BLaER1 treated with 17β-estradiol and CSF1 and Interleukin-3, amounts not matched to agents 10 nM and 100 nM (cell line): ENCODE measurements at regions not wholly inside any gene's neighbourhood (a gene's known extent, or its start where the extent isn't known, plus 50 kb on each side); places are given as distances from the start of the nearest gene placed in this dataset.
A peak's percentile ranks its signal among the peaks of the same experiment; 100 is the strongest.
"Not testable (repeated sequence)": the region's sequence is repeated elsewhere in the genome, so short reads cannot be mapped to it uniquely, and the experiment has no call there.

ENCODE experiments used
- H3K27ac ChIP-seq, 11 experiments: shearing (Covaris generic); formaldehyde crosslinking; 2 replicates each; pipeline ENCODE4 v1.8.1; 2022
- H3K27me3 ChIP-seq, 11 experiments: shearing (Covaris generic); formaldehyde crosslinking; 2 replicates each; pipeline ENCODE4 v1.8.1; 2022
- H3K36me3 ChIP-seq, 11 experiments: shearing (Covaris generic); formaldehyde crosslinking; 2 replicates each; pipeline ENCODE4 v1.8.1; 2022
- H3K4me1 ChIP-seq, 10 experiments: shearing (Covaris generic); formaldehyde crosslinking; 2 replicates each; pipeline ENCODE4 v1.8.1; 2022
- H3K4me2 ChIP-seq, 11 experiments: shearing (Covaris generic); formaldehyde crosslinking; 2 replicates each; pipeline ENCODE4 v1.8.1; 2022
- H3K4me3 ChIP-seq, 10 experiments: shearing (Covaris generic); formaldehyde crosslinking; 2 replicates each; pipeline ENCODE4 v1.8.1; 2022
- H3K9ac ChIP-seq, 11 experiments: shearing (Covaris generic); formaldehyde crosslinking; 2 replicates each; pipeline ENCODE4 v1.8.1; 2022
- H3K9me3 ChIP-seq, 11 experiments: shearing (Covaris generic); formaldehyde crosslinking; replicated peaks in 1 of 11; 2 replicates each; pipeline ENCODE4 v1.8.1; 2022
- H4K20me1 ChIP-seq, 11 experiments: shearing (Covaris generic); formaldehyde crosslinking; 2 replicates each; pipeline ENCODE4 v1.8.1; 2022
- Cebpa-rat ChIP-seq, 11 experiments: shearing (Covaris generic); IDR thresholded peaks; 2 replicates each; pipeline ENCODE4 v1.8.1; 2022

DNA sequence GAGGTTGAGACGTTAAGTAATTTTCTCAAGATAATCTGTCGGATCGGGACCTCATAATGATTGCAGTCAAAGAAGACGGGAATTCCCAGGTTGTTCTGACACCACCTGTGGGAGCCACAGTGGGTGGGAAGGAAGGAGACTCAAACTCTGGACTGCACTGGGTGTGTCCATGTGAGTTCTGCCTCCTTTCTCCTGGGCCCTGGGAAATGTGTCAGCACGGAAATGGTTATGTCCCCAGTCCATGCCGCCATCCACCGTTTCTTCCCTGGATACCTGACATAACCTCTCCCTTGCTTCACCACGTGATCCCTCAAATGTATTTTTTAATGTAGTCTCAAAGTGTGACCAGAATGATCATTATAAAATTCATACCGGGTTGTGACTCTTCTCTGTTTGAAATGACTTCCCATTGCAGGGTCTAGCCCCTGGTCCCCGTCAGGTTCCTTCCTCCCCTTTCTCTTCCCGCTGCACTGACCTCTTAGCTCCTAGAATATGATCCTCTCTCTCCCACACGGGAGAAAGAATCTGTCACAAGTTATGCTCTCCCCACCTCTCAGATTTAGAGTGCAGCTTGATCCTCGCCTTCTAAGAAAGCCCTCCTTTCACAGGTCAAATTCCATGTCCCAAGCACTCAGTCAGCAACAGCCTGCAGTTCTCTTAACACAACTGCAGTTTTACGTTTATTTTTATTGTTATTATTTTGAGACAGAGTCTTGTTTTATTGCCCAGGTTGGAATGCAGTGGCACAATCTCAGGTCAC, 820.0 kb upstream of the EEF2KMT start:
- Histone ChIP-seq H3K36me3 (no peaks in the 10 kb centered on the region), H4K20me1 (no peaks in the 10 kb centered on the region), H3K9ac (no peak overlapping the region), H3K4me2 (no peak overlapping the region), H3K4me3 (no peak overlapping the region), H3K27ac (no peak overlapping the region), H3K9me3 (no peaks in the 10 kb centered on the region), H3K27me3 (no peaks in the 10 kb centered on the region), H3K4me1 (peaks cover 0 to 11% (median 5%) of the 10 kb centered on the region in 10 experiments; a peak in 14 of 20 replicates)
- TF ChIP-seq Cebpa-rat (IDR thresholded peaks at IDR 0.05), result no peak

DNA sequence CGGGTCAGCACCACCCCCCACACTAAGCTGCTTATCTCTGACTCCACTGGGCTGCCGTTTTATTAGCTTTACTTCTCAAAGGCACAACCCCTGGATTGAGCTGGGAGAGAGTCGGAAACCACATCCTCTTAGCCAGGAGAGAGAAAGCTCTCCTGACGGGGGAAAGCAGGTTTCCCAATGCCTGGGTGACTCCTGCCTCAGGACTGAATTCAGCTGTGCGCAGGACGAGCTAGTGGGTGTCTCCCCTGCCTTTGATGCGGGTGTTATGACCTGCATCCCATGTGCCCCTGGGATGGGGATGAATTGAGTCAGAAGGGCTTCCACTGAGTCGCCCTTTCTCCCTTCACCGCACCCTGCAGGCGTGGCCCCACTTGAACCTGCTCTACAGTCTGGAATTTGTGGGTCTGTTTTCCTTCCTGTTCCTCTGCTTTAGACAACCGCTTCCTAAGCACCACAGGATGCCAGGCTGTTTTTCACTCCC, 819.2 kb upstream of the EEF2KMT start:
- Histone ChIP-seq H3K27ac (no peak overlapping the region), H3K9ac (no peak overlapping the region), H3K4me3 (no peak overlapping the region), H4K20me1 (no peaks in the 10 kb centered on the region), H3K36me3 (no peaks in the 10 kb centered on the region), H3K9me3 (no peaks in the 10 kb centered on the region), H3K4me2 (peak overlapping the region in 4 of 11 experiments; percentile 7 to 36 (median 32); a peak in 4 of 22 replicates), H3K4me1 (peaks cover 0 to 7% (median 2%) of the 10 kb centered on the region in 10 experiments; a peak in 6 of 20 replicates), H3K27me3 (no peaks in the 10 kb centered on the region)
- TF ChIP-seq Cebpa-rat (IDR thresholded peaks at IDR 0.05), result no peak

DNA sequence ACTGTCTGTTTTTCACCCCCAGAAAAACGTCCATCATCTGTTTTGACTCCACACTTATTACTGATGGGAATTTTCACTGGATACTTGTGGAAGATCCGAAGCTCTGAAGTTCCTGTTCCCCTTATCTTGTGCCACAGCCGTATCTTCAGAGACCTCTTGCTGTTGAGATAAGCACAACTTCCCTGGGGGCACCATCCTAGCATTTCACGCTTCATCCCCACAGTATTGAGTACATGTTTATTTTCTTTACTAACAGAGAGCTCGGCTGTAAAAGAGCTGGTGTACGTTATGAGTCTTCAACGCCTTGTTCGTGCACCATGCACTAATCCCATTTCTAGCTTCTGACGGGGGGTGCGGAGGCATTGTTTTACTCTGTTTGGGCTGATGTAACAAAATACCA, 813.6 kb upstream of the EEF2KMT start:
- no peaks in the 10 kb centered on the region for H4K20me1 ChIP-seq
- no peak overlapping the region for H3K4me3 ChIP-seq
- H3K9ac ChIP-seq, result no peak overlapping the region
- no peak overlapping the region for H3K4me2 ChIP-seq
- TF ChIP-seq Cebpa-rat (IDR thresholded peaks at IDR 0.05), result no peak
- no peaks in the 10 kb centered on the region for H3K9me3 ChIP-seq
- H3K27me3 ChIP-seq, result no peaks in the 10 kb centered on the region
- H3K27ac ChIP-seq, result no peak overlapping the region
- H3K4me1 ChIP-seq, result no peaks in the 10 kb centered on the region
- no peaks in the 10 kb centered on the region for H3K36me3 ChIP-seq

DNA sequence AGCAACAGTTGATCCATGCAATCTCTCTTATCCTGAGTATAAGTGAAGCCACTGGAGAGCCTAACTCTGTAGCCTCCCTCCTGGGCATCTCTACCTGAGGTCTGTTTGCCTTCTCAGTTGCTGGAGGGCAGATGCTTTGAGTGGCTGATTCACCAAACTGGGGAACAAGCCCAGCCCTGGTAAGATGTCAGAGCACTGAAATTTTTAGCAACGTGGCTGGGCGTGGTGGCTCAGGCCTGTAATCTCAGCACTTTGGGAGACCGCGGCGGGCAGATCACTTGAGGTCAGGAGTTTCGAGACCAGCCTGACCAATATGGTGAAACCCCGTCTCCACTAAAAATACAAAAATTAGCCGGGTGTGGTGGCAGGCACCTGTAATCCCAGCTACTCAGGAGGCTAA, 812.0 kb upstream of the EEF2KMT start:
- H3K4me3 ChIP-seq, H3K36me3 ChIP-seq, H3K9me3 ChIP-seq, H3K9ac ChIP-seq, H3K27me3 ChIP-seq, H3K4me1 ChIP-seq, H3K4me2 ChIP-seq, H3K27ac ChIP-seq, H4K20me1 ChIP-seq: not testable (repeated sequence)

DNA sequence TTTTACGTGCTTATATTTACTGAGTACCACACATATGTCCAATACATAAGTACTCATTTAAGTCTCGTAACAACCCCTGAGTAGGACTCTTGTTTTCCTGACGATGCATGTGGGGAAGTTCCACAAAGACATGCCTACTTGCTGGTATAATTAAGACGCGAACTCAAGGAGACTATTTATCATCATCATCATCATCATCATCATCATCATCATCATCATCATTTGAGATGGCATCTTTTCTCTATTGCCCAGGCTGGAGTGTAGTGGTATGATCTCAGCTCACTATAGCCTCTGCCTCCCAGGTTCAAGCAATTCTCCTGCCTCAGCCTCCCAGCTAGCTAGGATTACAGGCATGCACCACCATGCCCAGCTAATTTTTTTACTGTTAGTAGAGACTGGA, 809.9 kb upstream of the EEF2KMT start:
- no peaks in the 10 kb centered on the region for H3K27me3 ChIP-seq
- H3K4me1 ChIP-seq, result no peaks in the 10 kb centered on the region
- TF ChIP-seq Cebpa-rat (IDR thresholded peaks at IDR 0.05), result no peak

DNA sequence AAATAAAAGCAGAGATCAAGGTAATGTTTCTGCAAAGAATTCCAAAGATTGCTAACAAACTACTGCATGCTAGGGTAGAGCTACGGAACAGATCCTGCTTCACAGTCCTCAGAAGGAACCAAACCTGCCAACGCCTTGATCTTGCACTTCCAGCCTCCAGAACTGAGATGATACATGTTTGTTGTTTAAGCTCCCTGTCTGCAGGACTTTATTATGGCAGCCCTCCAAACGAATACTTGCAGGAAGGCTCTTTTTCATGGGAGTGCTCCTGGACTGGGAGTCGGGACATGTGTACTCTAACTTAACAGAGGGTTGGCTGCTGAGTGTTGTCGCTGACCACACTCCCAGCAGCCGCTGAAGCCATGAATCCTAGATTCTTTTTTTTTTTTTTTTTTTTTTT, 808.8 kb upstream of the EEF2KMT start:
- no peak overlapping the region for H3K9ac ChIP-seq
- no peak overlapping the region for H3K4me3 ChIP-seq
- no peak for TF ChIP-seq Cebpa-rat (IDR thresholded peaks at IDR 0.05)
- H3K9me3 ChIP-seq, result no peaks in the 10 kb centered on the region
- H3K4me1 ChIP-seq, result no peaks in the 10 kb centered on the region
- no peaks in the 10 kb centered on the region; a peak in 2 of 22 replicates for H4K20me1 ChIP-seq
- H3K27ac ChIP-seq, result no peak overlapping the region
- H3K27me3 ChIP-seq, result no peaks in the 10 kb centered on the region
- H3K4me2 ChIP-seq, result no peak overlapping the region
- no peaks in the 10 kb centered on the region for H3K36me3 ChIP-seq

More for the DNA sequence above, 809.9 kb upstream of the EEF2KMT start:
- no peaks in the 10 kb centered on the region for H3K9me3 ChIP-seq
- no peak overlapping the region for H3K9ac ChIP-seq
- no peak overlapping the region for H3K27ac ChIP-seq
- no peak overlapping the region for H3K4me3 ChIP-seq
- no peaks in the 10 kb centered on the region; a peak in 2 of 22 replicates for H4K20me1 ChIP-seq
- H3K36me3 ChIP-seq, result no peaks in the 10 kb centered on the region
- no peak overlapping the region for H3K4me2 ChIP-seq

DNA sequence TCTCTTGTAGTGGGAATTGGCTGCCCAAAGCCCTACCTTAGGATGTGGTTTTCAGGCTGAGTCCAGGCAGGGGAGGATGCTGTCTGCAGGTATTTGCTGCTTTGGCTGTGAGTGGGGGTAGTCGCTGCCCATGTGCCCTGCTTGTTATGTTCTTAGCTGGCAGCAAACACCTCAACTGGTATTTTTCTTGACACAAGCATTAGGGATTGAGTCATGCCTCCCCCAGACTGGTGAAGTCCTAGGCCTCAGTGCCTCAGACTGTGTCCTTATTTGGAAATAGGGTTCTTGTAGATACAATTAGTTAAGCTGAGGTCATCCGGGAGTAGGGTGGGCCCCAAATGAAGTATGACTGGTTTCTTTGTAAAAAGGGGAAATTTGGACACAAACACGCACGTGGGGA, 808.3 kb upstream of the EEF2KMT start:
- H4K20me1 ChIP-seq, result no peaks in the 10 kb centered on the region; a peak in 2 of 22 replicates
- H3K36me3 ChIP-seq, result no peaks in the 10 kb centered on the region
- H3K9ac ChIP-seq, result no peak overlapping the region
- no peak for TF ChIP-seq Cebpa-rat (IDR thresholded peaks at IDR 0.05)
- H3K27ac ChIP-seq, result no peak overlapping the region
- H3K4me1 ChIP-seq, result no peaks in the 10 kb centered on the region
- no peak overlapping the region for H3K4me3 ChIP-seq
- no peak overlapping the region for H3K4me2 ChIP-seq
- H3K9me3 ChIP-seq, result no peaks in the 10 kb centered on the region
- H3K27me3 ChIP-seq, result no peaks in the 10 kb centered on the region

DNA sequence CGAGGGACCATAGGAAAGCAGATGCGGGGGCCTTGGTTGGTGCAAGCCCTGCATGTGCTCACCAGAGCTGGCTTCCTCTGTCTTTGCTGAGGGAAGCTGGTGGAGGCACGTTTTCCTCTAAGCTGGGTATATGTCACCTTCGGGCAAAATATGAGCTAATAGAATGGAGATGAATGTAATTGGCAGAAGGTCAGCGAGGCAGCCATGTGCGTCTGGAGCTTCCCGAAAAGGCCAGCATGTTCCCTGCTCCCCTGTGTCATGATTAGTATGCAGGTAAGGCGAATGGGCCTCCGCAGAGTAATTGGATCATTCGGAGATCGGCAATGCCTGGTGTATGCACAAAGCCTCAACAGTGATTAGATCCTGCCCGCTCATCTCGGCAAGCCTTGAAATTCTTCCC, 806.2 kb upstream of the EEF2KMT start:
- no peak overlapping the region for H3K27ac ChIP-seq
- no peak overlapping the region for H3K4me2 ChIP-seq
- no peaks in the 10 kb centered on the region; a peak in 2 of 22 replicates for H4K20me1 ChIP-seq
- no peaks in the 10 kb centered on the region for H3K36me3 ChIP-seq
- no peaks in the 10 kb centered on the region for H3K9me3 ChIP-seq
- no peaks in the 10 kb centered on the region for H3K4me1 ChIP-seq
- no peak for TF ChIP-seq Cebpa-rat (IDR thresholded peaks at IDR 0.05)
- H3K4me3 ChIP-seq, result no peak overlapping the region
- no peaks in the 10 kb centered on the region for H3K27me3 ChIP-seq
- no peak overlapping the region for H3K9ac ChIP-seq

DNA sequence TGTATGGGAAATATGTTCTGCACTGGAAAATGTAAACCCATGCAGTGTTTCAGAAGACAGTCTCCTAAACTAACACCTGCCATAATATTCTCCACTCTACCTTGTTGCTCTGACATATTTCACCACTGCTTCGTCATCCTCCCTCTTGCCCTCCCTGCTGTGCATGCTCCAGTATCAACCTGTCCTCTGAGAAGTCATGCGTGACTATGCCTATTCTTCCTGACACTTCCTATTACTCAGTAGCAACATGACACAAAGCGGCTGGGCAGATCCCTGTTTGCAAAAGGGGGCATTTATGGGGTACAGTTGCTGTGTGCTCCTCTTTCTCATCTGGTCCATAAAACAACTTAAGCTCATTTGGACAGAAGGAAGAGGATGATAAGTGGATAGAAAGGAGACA, 805.6 kb upstream of the EEF2KMT start:
- TF ChIP-seq Cebpa-rat (IDR thresholded peaks at IDR 0.05), result no peak
- no peak overlapping the region for H3K27ac ChIP-seq
- no peaks in the 10 kb centered on the region for H3K27me3 ChIP-seq
- H3K4me3 ChIP-seq, result no peak overlapping the region
- H3K9ac ChIP-seq, result no peak overlapping the region
- H3K4me1 ChIP-seq, result no peaks in the 10 kb centered on the region
- H3K4me2 ChIP-seq, result no peak overlapping the region
- no peaks in the 10 kb centered on the region; a peak in 2 of 22 replicates for H4K20me1 ChIP-seq
- no peaks in the 10 kb centered on the region for H3K36me3 ChIP-seq
- no peaks in the 10 kb centered on the region for H3K9me3 ChIP-seq

DNA sequence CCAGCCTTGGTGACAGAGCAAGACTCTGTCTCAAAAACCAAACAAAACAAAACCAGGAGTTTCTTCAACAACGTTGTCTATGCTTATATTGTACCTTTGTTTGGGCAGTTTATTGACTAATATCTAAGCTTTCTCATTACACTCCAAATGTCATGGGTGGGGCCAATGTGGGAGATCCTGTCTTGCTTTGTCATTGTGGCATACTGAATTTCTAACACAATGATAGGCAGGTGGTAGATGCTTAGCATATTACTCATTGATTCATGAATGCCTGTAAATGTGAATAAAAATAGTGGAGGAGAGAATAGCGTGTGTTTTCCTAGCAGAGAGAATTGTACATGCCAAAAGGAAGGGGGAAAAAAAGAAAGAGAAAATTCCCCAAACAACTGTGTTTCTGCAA, 802.5 kb upstream of the EEF2KMT start:
- Histone ChIP-seq H3K4me3 (no peak overlapping the region), H3K9ac (no peak overlapping the region), H4K20me1 (no peaks in the 10 kb centered on the region; a peak in 2 of 22 replicates), H3K9me3 (no peaks in the 10 kb centered on the region), H3K27me3 (no peaks in the 10 kb centered on the region), H3K36me3 (no peaks in the 10 kb centered on the region), H3K27ac (no peak overlapping the region), H3K4me1 (no peaks in the 10 kb centered on the region), H3K4me2 (no peak overlapping the region)
- TF ChIP-seq Cebpa-rat (IDR thresholded peaks at IDR 0.05), result no peak
